Right lobe of liver (tissue), 4 donors: ENCODE measurements at regions not wholly inside any gene's neighbourhood (a gene's known extent, or its start where the extent isn't known, plus 50 kb on each side); places are given as distances from the start of the nearest gene placed in this dataset.

Source experiments
- CTCF ChIP-seq, 4 donors: fragments of 200-600 bp in 3 of 4; fragments of 450-650 bp in 1 of 4; IDR thresholded peaks; one replicate each; pipeline versions ENCODE4 v1.5.1 to v1.8.0; 2016 to 2022; ENCODE audit warnings: antibody characterized with exemption in 4 of 4, mild to moderate bottlenecking in 2 of 4
- POLR2A ChIP-seq: fragments of 450-650 bp; IDR thresholded peaks from one replicate; pipeline ENCODE4 v1.6.1; 2017; ENCODE audit warnings: antibody characterized with exemption, mild to moderate bottlenecking
- donor health status: DM: no; HTN: no; CAD: no.
- donor health status: DM: no; HTN: no; CAD: no.
- donor health status: DM: no; HTN: yes; CAD: no.

GRCh38 chr9:12628546-12628945 is 64.6 kb upstream of the TYRP1 start:
- TF ChIP-seq CTCF (IDR thresholded peaks at IDR 0.05) (no peak), POLR2A (no peak)
